Dermis microvascular lymphatic vessel endothelial cell (primary cell): ENCODE measurements at regions not wholly inside any gene's neighbourhood (a gene's known extent, or its start where the extent isn't known, plus 50 kb on each side); places are given as distances from the start of the nearest gene placed in this dataset.
"Not testable (repeated sequence)": the region's sequence is repeated elsewhere in the genome, so short reads cannot be mapped to it uniquely, and the experiment has no call there.

ENCODE experiments used
- DNase-seq, 2 donors: peaks; one replicate each; pipeline versions ENCODE4 v3.0.0 to v3.0.0-alpha.2; 2010; ENCODE audit warnings: low read depth in 2 of 2

- no peak for DNase-seq
These were observed 91.9 kb upstream of the MED13 start for GRCh38 chr17:62156949-62157348.

- no peak for DNase-seq
These were observed 89.8 kb upstream of the MED13 start for GRCh38 chr17:62154909-62155308.

- no peak for DNase-seq
These were observed 85.4 kb upstream of the MED13 start for GRCh38 chr17:62150471-62150870.

GRCh38 chr17:62149961-62150360, 84.9 kb upstream of the MED13 start:
- DNase-seq, result no peak

GRCh38 chr17:62147284-62147683, 82.2 kb upstream of the MED13 start:
- DNase-seq, result no peak

- no peak for DNase-seq
These were observed 75.8 kb upstream of the MED13 start for GRCh38 chr17:62140836-62141235.

GRCh38 chr17:62140376-62140775, 75.3 kb upstream of the MED13 start:
- no peak for DNase-seq

GRCh38 chr17:62139690-62140354, 74.7 kb upstream of the MED13 start:
- DNase-seq, result not testable (repeated sequence)

- no peak for DNase-seq
These were observed 74.1 kb upstream of the MED13 start for GRCh38 chr17:62139141-62139540.

- DNase-seq, result peak in 1 of 2 donors; percentile 0
These were observed 73.6 kb upstream of the MED13 start for GRCh38 chr17:62138676-62139121.

- DNase-seq, result not testable (repeated sequence)
These were observed 72.9 kb upstream of the MED13 start for GRCh38 chr17:62137734-62138624.

GRCh38 chr17:62137013-62137733, 72.1 kb upstream of the MED13 start:
- DNase-seq, result not testable (repeated sequence)

GRCh38 chr17:62135742-62136141, 70.7 kb upstream of the MED13 start:
- DNase-seq, result no peak

- DNase-seq, result not testable (repeated sequence)
These were observed 70.0 kb upstream of the MED13 start for GRCh38 chr17:62135096-62135495.

GRCh38 chr17:62134397-62134796, 69.3 kb upstream of the MED13 start:
- no peak for DNase-seq

- DNase-seq, result not testable (repeated sequence)
These were observed 66.2 kb upstream of the MED13 start for GRCh38 chr17:62131271-62131670.

- no peak for DNase-seq
These were observed 65.7 kb upstream of the MED13 start for GRCh38 chr17:62130739-62131138.

GRCh38 chr17:62126292-62126691, 61.2 kb upstream of the MED13 start:
- no peak for DNase-seq

- no peak for DNase-seq
These were observed 60.2 kb upstream of the MED13 start for GRCh38 chr17:62125307-62125706.

- DNase-seq, result no peak
These were observed 56.1 kb upstream of the MED13 start for GRCh38 chr17:62121025-62121730.

- DNase-seq, result no peak
These were observed 54.3 kb upstream of the MED13 start for GRCh38 chr17:62119373-62119772.
